NOMO-1 treated with dmso at 0.1 percent for 144 hours (cell line): ENCODE measurements at regions not wholly inside any gene's neighbourhood (a gene's known extent, or its start where the extent isn't known, plus 50 kb on each side); places are given as distances from the start of the nearest gene placed in this dataset.

ENCODE experiments used
- DNase-seq: peaks from one replicate; lab custom pipeline; 2025; ENCODE audit not compliant: unreplicated experiment; lab: John Stamatoyannopoulos, UW

DNA sequence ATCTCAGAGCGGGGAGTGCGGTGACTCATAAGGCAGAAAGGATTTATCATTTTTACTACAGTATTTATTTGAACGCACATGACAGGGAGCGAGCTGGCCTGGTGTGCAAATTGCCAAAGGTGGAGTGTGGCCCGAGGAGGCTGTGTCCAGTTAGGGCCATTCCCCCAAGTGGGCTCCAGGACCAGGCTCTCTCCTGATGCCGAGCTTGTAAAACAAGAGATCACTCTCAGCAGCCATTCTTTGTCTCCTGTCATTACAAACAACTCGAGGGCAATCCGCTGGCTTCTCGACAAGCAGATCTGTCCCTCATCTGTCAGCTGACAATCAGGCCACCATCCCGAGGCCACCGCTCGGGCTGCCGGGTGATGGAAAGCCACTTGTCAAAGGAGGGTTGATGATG lies 418.9 kb downstream of the ZNF536 start:
- DNase-seq = no peak

DNA sequence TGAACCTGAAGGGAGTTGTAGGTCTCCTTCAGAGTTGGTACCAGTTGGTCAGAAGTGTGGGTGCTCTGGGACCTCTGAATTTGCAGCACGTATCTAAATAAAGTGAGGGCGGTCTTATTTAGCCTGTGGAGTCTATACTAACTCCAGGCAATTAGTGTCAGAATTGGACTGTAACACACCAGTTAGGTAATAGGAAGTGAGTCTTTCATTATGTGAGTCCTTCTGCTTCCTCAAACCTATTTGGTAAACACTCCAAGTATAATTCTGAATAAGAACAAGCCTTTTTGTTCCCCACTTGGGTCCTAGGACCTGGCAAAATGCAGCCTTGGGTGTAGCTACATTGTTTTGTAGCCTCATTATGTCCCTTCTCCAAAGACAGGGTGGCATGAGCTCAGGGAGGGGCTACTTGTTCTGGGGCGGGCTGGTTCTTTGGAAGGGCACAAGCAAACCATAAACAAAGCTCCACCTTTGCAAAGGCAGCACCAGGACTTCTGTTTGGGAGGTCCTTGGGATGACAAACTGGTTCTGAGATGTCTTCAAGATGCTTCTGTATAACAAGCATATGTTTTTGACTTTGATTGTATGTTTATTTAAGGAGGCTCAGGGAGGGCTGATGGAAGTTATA lies 418.0 kb downstream of the ZNF536 start:
- DNase-seq = no peak

DNA sequence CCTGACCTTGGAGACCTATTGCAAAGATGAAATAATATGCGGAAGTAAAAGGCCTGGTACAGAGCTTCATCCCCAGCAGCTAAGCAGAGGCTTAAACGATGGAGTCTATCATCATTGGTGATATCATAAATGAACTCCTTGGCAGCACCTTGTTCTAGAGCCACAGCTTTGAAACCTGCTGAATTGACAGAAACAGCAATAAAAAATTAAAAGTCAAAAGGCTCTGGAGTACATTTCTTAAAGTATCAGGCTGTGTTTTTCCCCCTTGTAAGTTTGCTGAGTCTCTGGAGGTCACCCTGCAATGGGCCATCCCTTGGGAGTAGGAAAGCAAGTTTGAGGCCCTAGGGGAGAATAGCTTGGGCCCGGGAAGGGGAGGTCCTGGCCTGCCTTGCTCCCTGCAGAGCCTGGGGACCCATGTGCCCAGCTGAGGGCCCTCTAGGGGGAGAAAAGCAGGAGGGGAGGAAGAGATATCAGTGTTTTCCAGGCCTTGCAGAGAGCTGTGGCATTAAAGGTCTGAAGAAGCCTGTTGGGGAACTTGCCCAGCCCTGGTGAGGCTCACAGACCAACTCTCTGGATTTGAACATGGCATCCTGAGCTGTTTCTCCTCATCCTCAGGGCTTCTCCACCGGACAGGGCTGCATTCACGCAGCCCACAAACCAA lies 416.1 kb downstream of the ZNF536 start:
- no peak for DNase-seq

DNA sequence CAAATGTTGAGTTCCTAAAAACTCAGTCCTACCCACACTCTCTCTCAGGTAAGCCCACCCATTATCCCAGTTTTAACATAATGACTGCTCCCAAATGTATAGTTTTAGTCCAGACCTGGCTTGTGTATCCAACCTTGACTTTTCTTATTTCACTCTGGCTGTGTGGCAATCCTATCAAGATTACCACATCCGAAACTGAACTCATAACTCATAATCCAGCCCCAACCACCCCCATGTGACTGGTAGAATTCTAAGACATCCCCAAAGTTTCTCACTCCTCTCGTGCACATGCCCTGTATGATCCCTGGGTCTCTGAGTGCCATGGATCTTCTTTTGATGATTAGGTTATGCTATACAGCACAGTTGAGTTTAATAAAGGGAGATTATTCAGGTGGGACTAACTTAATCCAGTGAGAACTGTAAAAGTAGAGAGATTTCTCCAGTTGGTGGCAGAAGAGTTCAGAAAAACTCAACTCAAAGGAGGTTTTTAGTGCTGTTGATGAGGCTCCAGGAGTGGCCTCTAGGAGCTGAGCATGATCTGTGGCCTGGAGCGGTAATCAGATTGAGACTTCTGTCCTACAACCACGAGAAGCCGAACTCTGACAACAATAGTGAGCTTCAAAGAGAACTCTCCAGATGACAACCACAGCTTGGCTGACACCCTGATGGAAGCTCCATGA lies 413.4 kb downstream of the ZNF536 start:
- DNase-seq = no peak

DNA sequence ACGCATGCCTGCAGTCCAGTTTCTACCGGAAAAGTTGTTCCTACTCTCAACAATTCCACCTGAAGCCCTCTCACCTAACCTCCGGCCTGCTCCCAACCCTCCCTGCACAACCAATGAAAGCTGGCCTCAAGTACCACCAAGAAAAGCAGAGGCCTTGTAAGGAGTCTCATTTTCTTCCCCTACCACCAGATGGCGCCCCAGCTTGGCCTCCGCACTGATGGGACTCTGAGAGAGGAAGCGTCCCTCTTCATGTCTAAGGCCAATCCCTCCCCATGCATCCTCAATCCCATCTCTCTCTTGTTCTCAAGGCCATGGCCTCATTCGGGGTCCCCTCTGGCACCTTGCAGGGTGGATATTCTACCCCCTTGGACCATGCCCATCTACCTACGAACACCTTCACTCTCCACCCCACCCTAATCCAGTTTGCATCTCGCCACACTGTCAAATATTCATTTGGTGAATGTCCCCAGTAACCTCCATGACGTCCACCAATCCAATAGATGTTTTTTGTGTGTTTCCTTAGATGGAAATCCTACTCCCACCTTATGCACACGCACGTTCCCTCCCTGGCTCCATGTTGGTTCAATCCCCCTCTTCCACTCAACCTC lies 412.8 kb downstream of the ZNF536 start:
- DNase-seq = no peak

DNA sequence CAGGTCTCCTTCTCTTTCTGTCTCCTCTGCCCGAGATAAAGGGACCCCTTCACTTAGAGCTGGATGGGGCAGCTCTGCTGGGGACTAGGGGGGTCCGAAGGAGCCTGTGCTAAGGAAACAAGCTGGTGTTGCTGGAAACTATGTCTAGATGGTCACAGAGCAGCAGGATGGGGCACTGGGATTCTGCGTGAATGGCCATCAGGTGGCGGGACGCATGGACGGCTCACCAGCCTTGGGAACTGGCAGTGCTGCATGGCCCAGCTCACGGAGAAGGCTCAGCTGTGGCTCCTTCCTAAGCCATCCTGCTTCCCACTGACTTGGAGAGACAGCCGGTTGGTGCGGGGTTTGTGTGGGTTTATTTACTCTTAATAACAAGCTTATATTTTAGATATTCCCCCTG lies 411.8 kb downstream of the ZNF536 start:
- DNase-seq = no peak

DNA sequence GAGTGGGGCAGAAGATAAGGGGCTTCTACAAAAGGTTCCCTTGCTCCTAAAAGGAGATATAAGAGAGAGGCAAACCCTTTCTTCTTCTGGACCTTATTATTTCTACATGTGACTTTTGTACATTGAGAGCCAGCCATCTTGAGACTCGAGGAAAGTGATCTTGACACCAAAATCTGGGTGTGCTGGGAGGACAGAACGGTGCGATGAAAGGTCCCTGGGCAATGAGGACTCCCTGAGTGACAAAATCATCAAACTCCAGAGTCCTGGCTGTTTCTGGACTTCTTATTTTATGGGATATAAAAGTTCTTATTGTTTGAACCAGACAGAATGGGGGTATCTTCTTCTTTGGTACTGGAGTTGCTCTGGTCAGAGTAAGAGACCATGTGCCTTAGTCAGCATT lies 411.0 kb downstream of the ZNF536 start:
- DNase-seq = no peak

DNA sequence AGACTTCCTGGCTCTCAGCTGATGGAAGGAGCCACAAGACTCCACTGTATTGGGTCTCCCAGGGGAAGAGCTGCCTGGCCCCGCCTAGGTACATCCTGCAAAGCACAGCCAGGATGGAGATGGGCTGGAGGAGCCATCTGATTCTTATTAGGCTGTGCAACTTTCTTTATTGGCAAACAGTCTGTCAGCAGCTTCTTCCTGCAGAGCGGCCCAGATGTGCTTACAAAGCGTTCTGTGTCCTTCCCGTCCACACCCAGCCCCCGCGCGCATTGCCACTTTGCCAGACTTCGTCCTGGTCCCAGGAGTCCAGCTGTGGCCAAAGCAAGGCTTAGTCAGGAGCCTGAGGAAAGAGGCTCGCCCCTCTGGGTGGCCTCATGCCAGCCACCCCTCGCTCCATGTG lies 409.3 kb downstream of the ZNF536 start:
- no peak for DNase-seq

DNA sequence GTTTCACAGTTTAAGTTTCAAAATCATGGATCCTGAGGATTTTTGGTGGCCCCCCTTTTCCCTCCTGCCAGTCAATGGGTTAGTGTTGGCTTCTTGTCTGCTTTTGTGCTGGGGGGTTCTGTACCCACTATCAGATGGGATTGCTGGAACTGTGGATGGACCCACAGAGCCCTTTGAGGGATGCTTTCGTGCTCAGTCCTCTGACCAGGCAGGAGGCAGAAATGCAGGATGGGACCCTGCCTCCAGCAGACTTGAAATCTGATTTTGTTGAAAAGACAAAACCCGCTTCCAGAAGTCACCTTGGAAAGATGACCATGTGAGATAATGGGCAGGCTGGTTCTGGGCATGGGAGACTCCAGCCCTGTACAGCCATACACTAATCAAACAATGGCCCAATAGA lies 408.9 kb downstream of the ZNF536 start:
- DNase-seq = no peak

DNA sequence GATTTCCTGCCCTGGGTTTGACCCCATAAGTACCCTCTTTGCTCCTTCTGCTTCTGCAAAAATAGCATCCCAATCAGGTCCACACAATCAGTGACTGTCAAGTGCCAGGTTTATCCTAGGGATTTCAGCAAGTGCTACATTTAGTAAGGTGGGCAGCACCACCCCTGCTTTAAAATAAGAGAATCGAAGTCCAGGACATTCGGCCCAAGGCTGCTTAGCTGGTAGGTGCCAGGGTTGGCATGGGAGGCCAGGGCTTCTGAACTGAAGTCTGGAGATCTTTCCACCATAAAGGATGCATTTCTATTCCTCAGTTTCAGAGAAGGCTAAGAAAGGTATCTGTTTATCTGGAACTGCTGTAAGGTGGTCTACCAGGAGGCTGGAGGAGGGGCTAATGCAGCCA lies 408.3 kb downstream of the ZNF536 start:
- DNase-seq = no peak

DNA sequence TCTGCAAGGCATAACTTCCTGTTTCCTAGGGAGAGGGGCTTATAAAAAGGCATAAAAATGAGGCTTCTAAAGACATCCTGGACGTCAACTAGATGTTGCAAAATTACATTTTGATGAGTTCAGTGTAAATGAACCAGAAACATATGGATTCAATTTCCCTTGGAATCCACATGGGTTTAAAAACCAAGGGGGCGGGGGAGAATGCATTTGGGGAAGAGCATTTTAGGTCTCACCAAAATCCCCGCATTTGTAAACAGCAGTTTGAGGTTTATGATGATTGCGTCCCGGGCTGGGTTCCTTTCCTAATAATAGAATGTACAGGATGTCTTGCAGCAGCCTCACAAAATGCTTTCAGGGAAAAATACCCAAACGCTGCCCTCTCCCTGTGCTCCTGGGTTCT lies 407.8 kb downstream of the ZNF536 start:
- DNase-seq = no peak

DNA sequence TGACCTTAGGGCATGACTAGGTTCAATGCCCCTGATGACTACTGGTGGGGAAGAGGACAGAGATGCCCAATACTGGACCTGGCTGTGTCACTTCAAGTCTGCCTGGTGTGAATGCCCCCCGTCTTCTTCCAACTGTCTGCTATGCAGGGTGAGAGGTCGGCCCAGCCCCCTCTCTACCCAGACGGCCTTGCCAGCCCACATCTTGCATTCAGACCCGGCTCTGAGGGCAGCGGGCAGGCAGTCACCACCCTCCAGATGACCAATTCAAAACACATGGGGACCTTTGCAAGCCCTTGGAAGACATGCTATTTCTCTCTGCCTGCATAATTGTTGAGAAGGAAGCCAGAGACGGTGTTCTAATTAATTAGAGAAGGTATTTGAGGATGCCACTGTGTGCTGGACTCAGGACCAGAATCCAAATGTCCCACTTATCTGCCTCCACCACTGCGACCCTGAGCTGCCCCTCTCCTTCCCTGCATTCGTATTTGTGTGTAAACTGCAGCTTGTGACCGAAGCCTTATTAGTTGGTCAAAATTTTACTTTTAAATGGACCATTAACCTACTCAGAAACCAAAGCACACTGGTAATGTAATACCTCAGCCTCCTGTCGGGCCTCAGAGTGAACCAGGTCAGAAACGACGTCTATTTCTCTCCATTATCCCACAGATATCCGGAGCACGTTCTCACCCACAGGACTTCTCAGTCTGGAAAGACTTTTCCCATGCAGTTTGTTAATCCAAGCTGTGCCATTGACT lies 407.0 kb downstream of the ZNF536 start:
- DNase-seq = no peak

DNA sequence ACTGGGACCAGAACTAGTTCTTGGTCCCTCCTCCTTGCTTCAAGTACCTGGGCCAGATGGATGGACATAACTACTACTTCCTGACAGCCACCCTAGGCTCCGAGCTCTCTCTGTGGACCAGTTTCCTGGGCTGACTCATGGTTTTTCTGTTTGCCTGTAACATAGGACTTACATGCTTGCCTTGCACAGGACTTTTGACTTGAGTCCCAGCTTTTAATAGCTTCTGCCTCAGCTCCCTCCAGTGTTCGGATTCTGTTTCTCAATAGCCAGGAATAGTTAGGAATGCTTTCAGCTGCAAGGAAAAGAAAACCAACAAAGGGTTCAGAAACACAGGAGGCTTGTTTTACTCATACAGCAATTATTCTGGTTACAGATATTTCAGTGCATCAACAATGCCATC lies 405.9 kb downstream of the ZNF536 start:
- no peak for DNase-seq

DNA sequence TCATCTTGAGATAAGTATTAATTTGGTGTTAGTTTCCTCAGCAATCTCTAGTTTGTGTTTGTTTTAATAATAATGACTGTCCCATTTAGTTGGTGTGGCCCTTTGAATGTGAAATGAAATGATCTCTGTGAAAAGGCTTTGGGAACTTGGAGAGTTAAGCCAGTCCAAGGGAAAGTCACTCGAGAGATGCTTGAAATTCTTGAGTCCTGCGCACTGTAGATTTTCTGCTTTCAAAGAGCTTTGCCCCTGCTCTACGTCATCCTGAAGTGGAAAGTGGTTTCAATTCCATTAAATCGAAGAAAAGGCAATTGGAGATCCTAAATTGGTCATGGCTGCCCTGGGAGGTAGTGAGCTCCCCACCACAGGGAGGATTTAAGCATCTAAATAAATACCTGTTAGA lies 403.8 kb downstream of the ZNF536 start:
- DNase-seq = no peak

DNA sequence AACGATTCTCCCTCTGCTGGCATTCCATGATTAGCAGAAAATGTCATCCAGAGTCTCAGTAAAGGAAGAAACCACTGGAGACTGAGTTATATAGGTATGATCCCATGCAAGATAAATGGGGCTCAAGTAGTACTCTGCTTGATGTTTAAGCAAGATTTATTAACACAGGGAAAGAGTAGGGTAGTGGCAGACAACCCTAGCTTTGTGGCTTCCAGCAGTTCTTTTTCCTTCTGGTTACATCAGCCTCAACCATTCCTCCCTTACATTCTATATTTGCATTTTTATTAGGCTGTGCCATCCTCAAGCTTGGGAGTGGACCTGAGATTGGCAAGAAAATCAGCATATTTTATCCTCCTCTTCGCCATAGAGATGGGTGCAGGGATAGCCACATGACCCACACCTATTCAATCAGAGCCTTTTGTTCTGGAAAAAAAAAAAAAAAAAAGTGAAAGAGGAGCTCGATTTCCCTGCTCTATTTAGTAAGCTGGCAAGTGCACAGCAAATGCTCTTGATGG lies 402.1 kb downstream of the ZNF536 start:
- DNase-seq = no peak

DNA sequence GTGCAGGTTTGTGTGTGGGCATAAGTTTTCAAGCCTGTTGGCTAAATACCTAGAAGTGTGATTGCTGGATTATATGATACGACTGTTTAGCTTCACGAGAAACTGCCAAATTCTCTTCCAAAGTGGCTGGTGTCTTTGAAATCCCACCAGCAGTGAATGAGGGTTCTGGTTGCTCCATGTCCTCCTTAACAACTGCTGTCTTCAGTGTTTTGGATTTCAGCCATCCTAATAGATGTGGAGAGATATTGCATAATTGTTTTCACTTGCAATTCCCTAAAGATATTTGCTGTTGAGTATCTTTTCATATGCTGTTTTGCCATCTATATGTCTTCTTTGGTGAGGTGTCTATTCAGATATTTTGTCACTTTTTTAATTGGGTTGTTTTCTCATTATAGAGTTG lies 390.5 kb downstream of the ZNF536 start:
- no peak for DNase-seq

DNA sequence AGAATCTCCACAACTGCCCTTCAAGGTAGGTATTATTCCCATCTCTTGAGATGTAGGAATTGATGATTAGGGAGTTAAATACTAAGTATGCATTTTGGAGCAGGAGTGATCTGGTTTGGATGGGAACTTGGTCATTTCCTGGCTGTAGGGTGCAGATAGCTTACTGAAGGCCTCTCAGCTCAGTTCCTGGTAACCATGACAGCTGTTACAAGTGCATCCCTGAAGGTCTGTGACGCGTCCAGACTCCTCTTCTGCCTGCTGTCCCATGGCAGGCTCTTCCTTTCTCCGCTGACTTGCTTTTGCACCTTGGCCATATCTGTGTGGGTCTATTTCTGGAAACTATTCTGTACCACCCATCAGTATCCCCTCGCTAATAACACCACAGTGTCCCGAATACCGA lies 387.8 kb downstream of the ZNF536 start:
- no peak for DNase-seq

DNA sequence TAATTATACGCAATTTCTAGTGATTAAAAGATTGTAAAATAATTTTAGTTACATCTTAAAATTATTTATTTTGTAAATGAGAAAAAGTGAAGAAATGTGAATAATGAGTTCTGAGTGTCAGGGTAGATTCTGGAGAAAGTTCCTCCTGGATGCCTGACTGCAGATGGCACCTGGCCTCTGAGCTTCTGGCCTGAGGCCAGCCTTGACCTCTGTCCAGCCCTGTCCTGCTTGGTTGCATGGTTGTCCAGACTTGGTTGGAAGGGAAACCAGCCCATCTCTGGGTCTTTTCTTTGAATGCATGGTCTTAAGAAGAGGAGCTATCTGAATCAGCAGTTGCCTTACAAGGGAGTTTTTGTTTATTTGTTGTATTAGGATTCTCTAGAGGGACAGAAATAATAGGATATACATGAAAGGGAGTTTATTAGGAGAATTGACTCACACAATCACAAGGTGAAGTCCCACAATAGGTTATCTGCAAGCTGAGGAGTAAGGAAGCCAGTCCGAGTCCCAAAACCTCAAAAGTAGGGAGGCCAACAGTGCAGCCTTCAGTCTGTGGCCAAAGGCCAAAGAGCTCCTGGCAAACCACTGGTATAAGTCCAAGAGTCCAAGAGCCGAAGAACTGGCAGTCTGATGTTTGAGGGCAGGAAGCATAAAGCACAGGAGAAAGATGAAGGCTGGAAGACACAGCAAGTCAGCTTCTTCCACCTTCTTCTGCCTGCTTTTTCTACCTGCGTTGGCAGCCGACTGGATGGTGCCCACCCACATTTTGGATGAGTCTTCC lies 385.8 kb downstream of the ZNF536 start:
- DNase-seq = no peak

DNA sequence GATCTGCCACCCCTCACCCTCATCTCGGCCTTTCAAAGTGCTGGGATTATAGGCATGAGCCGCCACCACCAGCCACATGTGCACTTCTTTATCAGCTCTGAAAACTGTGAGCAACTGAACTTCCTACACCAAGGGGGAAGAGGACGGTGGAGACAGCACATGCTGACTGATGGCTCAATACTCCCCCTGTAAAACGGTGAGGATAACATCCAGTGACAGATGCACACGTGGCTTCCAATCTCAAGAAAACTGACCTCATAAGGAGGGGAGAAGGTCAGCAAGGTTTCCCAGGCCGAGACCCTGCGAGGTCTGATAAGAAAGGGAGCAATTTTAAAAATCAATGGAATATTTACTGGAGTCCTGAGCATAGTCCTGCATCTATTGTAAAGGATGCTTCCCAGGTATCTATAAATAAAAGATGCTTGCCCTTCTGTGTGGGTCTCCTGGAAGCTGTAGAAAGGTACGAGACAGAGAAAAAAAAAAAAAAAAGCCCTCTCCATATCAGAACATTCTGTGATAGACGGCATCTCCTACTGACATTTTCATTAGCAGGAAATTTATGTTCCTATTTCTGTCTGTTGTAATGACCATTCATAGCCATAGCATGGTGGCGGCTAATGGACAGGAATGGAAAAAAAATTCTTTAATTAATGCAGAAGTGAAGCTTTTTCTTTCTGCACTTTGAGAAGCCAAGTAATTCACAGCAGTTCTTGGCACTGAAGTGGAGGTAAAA lies 385.1 kb downstream of the ZNF536 start:
- no peak for DNase-seq

DNA sequence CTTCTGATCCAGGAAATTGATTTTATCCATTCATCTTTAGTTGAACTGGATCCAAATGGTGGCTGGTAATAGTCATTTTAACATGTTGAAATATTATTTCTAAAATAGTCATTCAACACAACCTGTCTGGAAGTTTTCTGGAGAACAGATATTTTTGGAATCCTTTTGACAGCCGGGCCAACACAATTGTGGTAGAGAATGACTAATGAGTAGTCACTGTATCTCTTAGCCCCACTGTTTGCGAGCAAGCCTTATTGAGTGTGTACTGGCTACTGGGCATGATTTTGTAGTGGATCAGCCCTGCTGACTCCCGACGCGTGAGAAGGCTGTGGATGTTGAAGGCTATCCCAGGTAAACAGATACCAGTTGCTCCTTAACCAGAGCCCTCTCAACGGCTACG lies 383.4 kb downstream of the ZNF536 start:
- DNase-seq = no peak
